Keratinocyte (primary cell): ENCODE measurements at regions not wholly inside any gene's neighbourhood (a gene's known extent, or its start where the extent isn't known, plus 50 kb on each side); places are given as distances from the start of the nearest gene placed in this dataset.

Source experiments
- DNase-seq: peaks from one replicate; pipeline ENCODE4 v3.0.0-alpha.2; 2011; ENCODE audit warnings: low read depth, missing footprints, low spot score
- FAIRE-seq: peaks from 2 replicates; lab custom pipeline; 2011; peaks lifted over from hg19 to GRCh38; lab: Jason Lieb, UNC
- H2AFZ ChIP-seq: 2 replicates; pipeline ENCODE4 v1.6.0; 2012; ENCODE audit warnings: low read length, control low read depth, inconsistent platforms; ENCODE audit not compliant: control insufficient read depth
- H3K27ac ChIP-seq: 2 replicates; pipeline ENCODE4 v1.5.1; 2011; ENCODE audit warnings: low read length; ENCODE audit not compliant: control insufficient read depth, insufficient read depth
- H3K27me3 ChIP-seq: 3 replicates; pipeline ENCODE4 v1.6.0; 2011; ENCODE audit warnings: low read length; ENCODE audit not compliant: control insufficient read depth, insufficient read depth; ENCODE audit errors: extremely low read depth
- H3K36me3 ChIP-seq, 2 experiments: 2 replicates in 1 of 2; 3 replicates in 1 of 2; pipeline ENCODE4 v1.5.1; 2011; ENCODE audit warnings: low read length in 2 of 2, mild to moderate bottlenecking in 1 of 2; ENCODE audit not compliant: control insufficient read depth in 2 of 2, insufficient read depth in 2 of 2; ENCODE audit errors: extremely low read depth in 1 of 2
- H3K4me1 ChIP-seq: 3 replicates; pipeline ENCODE4 v1.5.1; 2011; ENCODE audit warnings: low read length; ENCODE audit not compliant: control insufficient read depth, insufficient read depth; ENCODE audit errors: extremely low read depth
- H3K4me2 ChIP-seq: 3 replicates; pipeline ENCODE4 v1.6.0; 2011; ENCODE audit warnings: low read depth, low read length; ENCODE audit not compliant: control insufficient read depth, insufficient read depth; ENCODE audit errors: extremely low read depth
- H3K4me3 ChIP-seq, 3 experiments: fragments of 200-600 bp in 1 of 3; sonication (generic) in 1 of 3; 2 replicates in 2 of 3; 3 replicates in 1 of 3; pipeline ENCODE4 v1.5.1; 2011 to 2016; ENCODE audit warnings: low read length in 3 of 3, mild to moderate bottlenecking in 3 of 3, control low read depth in 2 of 3, inconsistent platforms in 1 of 3, low read depth in 1 of 3, mixed read lengths in 1 of 3, mixed run types in 1 of 3, moderate library complexity in 1 of 3; ENCODE audit not compliant: control insufficient read depth in 2 of 3, insufficient read depth in 2 of 3; ENCODE audit errors: extremely low read depth in 1 of 3
- H3K79me2 ChIP-seq: 2 replicates; pipeline ENCODE4 v1.6.0; 2012; ENCODE audit warnings: low read length; ENCODE audit not compliant: control insufficient read depth, insufficient read depth
- H3K9ac ChIP-seq: 3 replicates; pipeline ENCODE4 v1.6.0; 2011; ENCODE audit warnings: low read length; ENCODE audit not compliant: control insufficient read depth, insufficient read depth; ENCODE audit errors: extremely low read depth
- H3K9me1 ChIP-seq: 3 replicates; pipeline ENCODE4 v1.6.0; 2011; ENCODE audit warnings: low read length; ENCODE audit not compliant: control insufficient read depth, insufficient read depth; ENCODE audit errors: extremely low read depth
- H3K9me3 ChIP-seq: 2 replicates; pipeline ENCODE4 v1.5.1; 2012; ENCODE audit warnings: low read depth, low read length; ENCODE audit not compliant: control insufficient read depth
- H4K20me1 ChIP-seq: 3 replicates; pipeline ENCODE4 v1.6.0; 2011; ENCODE audit warnings: low read length; ENCODE audit not compliant: control insufficient read depth, insufficient read depth; ENCODE audit errors: extremely low read depth
- EZH2 ChIP-seq: IDR thresholded peaks from one replicate; pipeline ENCODE4 v1.6.1; 2012; ENCODE audit warnings: inconsistent platforms, mild to moderate bottlenecking, low read length, moderate library complexity
- dilution Hi-C: fragments of 300-500 bp; cut with MboI; formaldehyde crosslinking; loops from one replicate; pipeline ENCODE4 v1.7.0; 2020; ENCODE audit warnings: low sequenced_read_pairs; ENCODE audit not compliant: extremely low pct_ligation_motif_present
- TF ChIP-seq, protein P1 (sequence below), 3 experiments: IDR thresholded peaks in 1 of 3; conservative IDR thresholded peaks in 1 of 3; optimal IDR thresholded peaks in 1 of 3; 2 replicates in 2 of 3; 3 replicates in 1 of 3; pipeline versions ENCODE3 to v1.5.1; 2011; ENCODE audit warnings: low read length in 3 of 3, mild to moderate bottlenecking in 3 of 3, moderate library complexity in 2 of 3, control low read depth in 1 of 3, inconsistent platforms in 1 of 3; ENCODE audit not compliant: insufficient read depth in 2 of 3; ENCODE audit errors: extremely low read depth in 1 of 3

DNA sequence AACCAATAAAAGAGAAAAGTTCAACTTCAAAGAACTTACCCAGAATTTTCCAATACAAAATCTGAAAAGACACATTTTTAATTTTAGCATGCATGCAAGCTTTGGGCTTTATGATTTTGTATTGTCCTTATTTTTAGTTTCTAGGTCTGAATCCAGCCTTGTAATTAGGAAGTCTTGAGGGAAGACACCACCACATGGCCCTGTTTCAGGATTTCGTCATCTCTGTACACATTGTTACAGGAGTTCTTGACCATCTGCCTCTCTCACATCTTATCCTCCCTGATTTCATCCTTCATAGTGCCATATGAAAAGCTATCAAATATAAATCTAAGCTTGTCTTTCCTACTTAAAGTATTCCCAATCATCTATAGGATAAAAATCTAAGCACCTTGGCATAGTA is 176.1 kb downstream of the TXNL1 start:
- H3K27me3 ChIP-seq: no peaks in the 10 kb centered on the region
- H3K9me3 ChIP-seq: no peaks in the 10 kb centered on the region
- no peak overlapping the region for H3K9ac ChIP-seq
- no peaks in the 10 kb centered on the region for H3K9me1 ChIP-seq
- H3K27ac ChIP-seq: no peak overlapping the region
- dilution Hi-C loops: no loop called here
- H3K36me3 ChIP-seq: no peaks in the 10 kb centered on the region
- H3K79me2 ChIP-seq: no peaks in the 10 kb centered on the region
- no peak overlapping the region for H2AFZ ChIP-seq
- no peak overlapping the region for H3K4me3 ChIP-seq
- no peak overlapping the region for H3K4me2 ChIP-seq
- TF ChIP-seq, protein P1, sequence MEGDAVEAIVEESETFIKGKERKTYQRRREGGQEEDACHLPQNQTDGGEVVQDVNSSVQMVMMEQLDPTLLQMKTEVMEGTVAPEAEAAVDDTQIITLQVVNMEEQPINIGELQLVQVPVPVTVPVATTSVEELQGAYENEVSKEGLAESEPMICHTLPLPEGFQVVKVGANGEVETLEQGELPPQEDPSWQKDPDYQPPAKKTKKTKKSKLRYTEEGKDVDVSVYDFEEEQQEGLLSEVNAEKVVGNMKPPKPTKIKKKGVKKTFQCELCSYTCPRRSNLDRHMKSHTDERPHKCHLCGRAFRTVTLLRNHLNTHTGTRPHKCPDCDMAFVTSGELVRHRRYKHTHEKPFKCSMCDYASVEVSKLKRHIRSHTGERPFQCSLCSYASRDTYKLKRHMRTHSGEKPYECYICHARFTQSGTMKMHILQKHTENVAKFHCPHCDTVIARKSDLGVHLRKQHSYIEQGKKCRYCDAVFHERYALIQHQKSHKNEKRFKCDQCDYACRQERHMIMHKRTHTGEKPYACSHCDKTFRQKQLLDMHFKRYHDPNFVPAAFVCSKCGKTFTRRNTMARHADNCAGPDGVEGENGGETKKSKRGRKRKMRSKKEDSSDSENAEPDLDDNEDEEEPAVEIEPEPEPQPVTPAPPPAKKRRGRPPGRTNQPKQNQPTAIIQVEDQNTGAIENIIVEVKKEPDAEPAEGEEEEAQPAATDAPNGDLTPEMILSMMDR (optimal IDR thresholded peaks at IDR 0.05 in 1 of 3, IDR thresholded peaks at IDR 0.05 in 1 of 3, conservative IDR thresholded peaks at IDR 0.05 in 1 of 3; ENCODE audit: extremely low read depth in 1 of 3, insufficient read depth in 2 of 3, low read length in 3 of 3): no peak
- TF ChIP-seq EZH2: no peak
- no peak for DNase-seq
- H3K4me1 ChIP-seq: no peaks in the 10 kb centered on the region
- H4K20me1 ChIP-seq: no peaks in the 10 kb centered on the region
- no peak for FAIRE-seq

DNA sequence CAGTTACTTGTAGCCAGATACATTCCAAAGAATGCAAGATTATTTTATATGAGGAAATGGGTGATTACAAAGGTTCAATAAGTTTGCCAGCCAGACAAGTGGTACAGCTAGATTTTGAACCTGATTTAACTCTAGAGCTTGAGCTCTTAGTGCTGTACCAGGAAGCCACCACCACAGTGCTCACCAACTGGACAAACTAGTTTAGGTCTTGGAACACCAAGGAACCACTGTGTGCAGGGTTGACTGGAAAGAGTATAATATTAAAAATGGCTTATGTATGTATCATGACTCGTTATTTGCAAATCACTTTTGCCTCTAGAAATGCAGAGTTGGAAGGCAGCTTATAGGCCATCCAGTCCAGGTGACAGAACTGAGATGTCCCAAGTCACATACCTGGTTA is 177.2 kb downstream of the TXNL1 start:
- DNase-seq: no peak
- no peaks in the 10 kb centered on the region for H4K20me1 ChIP-seq
- TF ChIP-seq EZH2: no peak
- TF ChIP-seq, protein P1 (optimal IDR thresholded peaks at IDR 0.05 in 1 of 3, IDR thresholded peaks at IDR 0.05 in 1 of 3, conservative IDR thresholded peaks at IDR 0.05 in 1 of 3; ENCODE audit: extremely low read depth in 1 of 3, insufficient read depth in 2 of 3, low read length in 3 of 3): no peak
- FAIRE-seq: no peak
- no peak overlapping the region for H3K27ac ChIP-seq
- H3K9me1 ChIP-seq: no peaks in the 10 kb centered on the region
- H3K9ac ChIP-seq: no peak overlapping the region
- no peaks in the 10 kb centered on the region for H3K27me3 ChIP-seq
- H3K4me2 ChIP-seq: no peak overlapping the region
- no peaks in the 10 kb centered on the region for H3K4me1 ChIP-seq
- H3K79me2 ChIP-seq: no peaks in the 10 kb centered on the region
- dilution Hi-C loops: no loop called here
- no peaks in the 10 kb centered on the region for H3K9me3 ChIP-seq
- H2AFZ ChIP-seq: no peak overlapping the region
- H3K36me3 ChIP-seq: no peaks in the 10 kb centered on the region
- no peak overlapping the region for H3K4me3 ChIP-seq
